ENCODE measurements at regions not wholly inside any gene's neighbourhood (a gene's known extent, or its start where the extent isn't known, plus 50 kb on each side); places are given as distances from the start of the nearest gene placed in this dataset.

- WGBS, result 16% methylated on average over 14 of the region's 18 CpGs
Measured at GRCh38 chr1:14366091-14367018, 232.1 kb upstream of the KAZN start.

GRCh38 chr1:14367451-14367850 is 231.0 kb upstream of the KAZN start:
- Histone ChIP-seq H3K27me3 (peaks cover 0 to 6% (median 2%) of the 10 kb centered on the region in 4 donors), H3K9me3 (no peaks in the 10 kb centered on the region), H3K4me3 (no peak overlapping the region), H3K4me1 (peaks cover 6 to 30% (median 25%) of the 10 kb centered on the region in 4 donors), H3K36me3 (no peaks in the 10 kb centered on the region), H3K27ac (replicated peaks in 1 of 4) (no peak overlapping the region)
- WGBS, result 81% methylated on average over 3 of the region's 5 CpGs
- TF ChIP-seq POLR2A (IDR thresholded peaks at IDR 0.05; ENCODE audit: low read depth) (no peak), EP300 (IDR thresholded peaks at IDR 0.05) (no peak), CTCF (IDR thresholded peaks at IDR 0.05) (no peak), POLR2AphosphoS5 (IDR thresholded peaks at IDR 0.05) (no peak)
- intact Hi-C loops (cut with DNase I), result no loop called here
- DNase-seq (ENCODE audit: extremely low spot score), result no peak

More at GRCh38 chr1:14366091-14367018, 232.1 kb upstream of the KAZN start:
- peaks cover 0 to 6% (median 2%) of the 10 kb centered on the region in 4 donors for H3K27me3 ChIP-seq
- H3K27ac ChIP-seq (replicated peaks in 1 of 4), result peak overlapping the region; percentile 3 to 44 (median 24)
- peak overlapping the region in 3 of 4 donors; percentile 2 to 17 (median 11) for H3K4me3 ChIP-seq
- peaks cover 0 to 5% (median 0%) of the 10 kb centered on the region in 4 donors for H3K9me3 ChIP-seq
- TF ChIP-seq CTCF (IDR thresholded peaks at IDR 0.05) (peak in 1 of 3 experiments; percentile 7), EP300 (IDR thresholded peaks at IDR 0.05) (no peak)
- peaks cover 6 to 30% (median 25%) of the 10 kb centered on the region in 4 donors for H3K4me1 ChIP-seq
- H3K36me3 ChIP-seq, result no peaks in the 10 kb centered on the region
- no peak for DNase-seq (ENCODE audit: extremely low spot score)
- intact Hi-C loops (cut with DNase I), result no loop called here

- WGBS, result 27% methylated on average over 5 of the region's 5 CpGs
Measured at GRCh38 chr1:14369526-14370213, 228.8 kb upstream of the KAZN start.

More at GRCh38 chr1:14369526-14370213, 228.8 kb upstream of the KAZN start:
- Histone ChIP-seq H3K27me3 (peaks cover 0 to 6% (median 2%) of the 10 kb centered on the region in 4 donors), H3K4me1 (peaks cover 6 to 30% (median 25%) of the 10 kb centered on the region in 4 donors), H3K36me3 (no peaks in the 10 kb centered on the region), H3K27ac (replicated peaks in 1 of 4) (no peak overlapping the region), H3K9me3 (no peaks in the 10 kb centered on the region), H3K4me3 (no peak overlapping the region)
- intact Hi-C loops (cut with DNase I), result no loop called here
- no peak for TF ChIP-seq CTCF (IDR thresholded peaks at IDR 0.05)
- TF ChIP-seq POLR2A (IDR thresholded peaks at IDR 0.05; ENCODE audit: low read depth), result no peak
- TF ChIP-seq EP300 (IDR thresholded peaks at IDR 0.05), result no peak
- TF ChIP-seq POLR2AphosphoS5 (IDR thresholded peaks at IDR 0.05), result no peak
- DNase-seq (ENCODE audit: extremely low spot score), result no peak
